Amygdala (tissue), 56 donors: ENCODE measurements at regions not wholly inside any gene's neighbourhood (a gene's known extent, or its start where the extent isn't known, plus 50 kb on each side); places are given as distances from the start of the nearest gene placed in this dataset.
"Not testable (repeated sequence)": the region's sequence is repeated elsewhere in the genome, so short reads cannot be mapped to it uniquely, and the experiment has no call there.

Experiments
- DNase-seq, 56 donors: peaks; one replicate each; lab custom pipeline; 2025; lab: John Stamatoyannopoulos, UW

DNA sequence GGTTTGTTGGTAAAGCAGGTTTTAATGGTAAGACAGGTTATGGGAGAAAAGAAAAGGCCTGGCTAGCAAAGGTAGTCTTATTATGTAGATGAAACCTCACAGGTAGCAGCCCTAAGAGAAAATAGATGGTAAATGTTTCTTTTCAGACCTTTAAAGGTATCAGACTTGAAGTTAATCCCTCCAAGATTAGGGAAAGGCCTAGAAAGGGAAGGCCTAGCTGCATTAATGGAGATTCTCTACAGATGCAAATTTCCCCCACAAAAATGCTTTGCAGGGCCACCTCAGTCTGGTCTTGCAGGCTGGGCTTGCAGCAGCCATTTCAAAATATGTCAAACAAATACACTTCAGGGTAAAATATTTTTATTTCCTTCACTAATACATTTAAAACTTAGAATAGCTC is 1410.6 kb downstream of the RPA4 start:
- DNase-seq: no peak

- no peak for DNase-seq
These were observed 1412.4 kb downstream of the RPA4 start for GRCh38 chrX:98296129-98296528.

GRCh38 chrX:98299785-98300184 is 1416.1 kb downstream of the RPA4 start:
- DNase-seq: no peak

DNA sequence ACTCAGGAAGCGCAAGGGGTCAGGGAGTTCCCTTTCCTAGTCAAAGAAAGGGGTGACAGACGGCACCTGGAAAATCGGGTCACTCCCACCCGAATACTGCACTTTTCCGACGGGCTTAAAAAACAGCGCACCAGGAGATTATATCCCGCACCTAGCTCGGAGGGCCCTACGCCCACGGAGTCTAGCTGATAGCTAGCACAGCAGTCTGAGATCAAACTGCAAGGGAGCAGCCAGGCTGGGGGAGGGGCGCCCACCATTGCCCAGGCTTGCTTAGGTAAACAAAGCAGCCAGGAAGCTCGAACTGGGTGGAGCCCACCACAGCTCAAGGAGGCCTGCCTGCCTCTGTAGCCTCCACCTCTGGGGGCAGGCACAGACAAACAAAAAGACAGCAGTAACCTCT is 1416.8 kb downstream of the RPA4 start:
- DNase-seq: not testable (repeated sequence)

GRCh38 chrX:98331407-98331806 is 1447.7 kb downstream of the RPA4 start:
- DNase-seq: no peak

GRCh38 chrX:98338544-98338943 is 1454.8 kb downstream of the RPA4 start:
- no peak for DNase-seq

DNA sequence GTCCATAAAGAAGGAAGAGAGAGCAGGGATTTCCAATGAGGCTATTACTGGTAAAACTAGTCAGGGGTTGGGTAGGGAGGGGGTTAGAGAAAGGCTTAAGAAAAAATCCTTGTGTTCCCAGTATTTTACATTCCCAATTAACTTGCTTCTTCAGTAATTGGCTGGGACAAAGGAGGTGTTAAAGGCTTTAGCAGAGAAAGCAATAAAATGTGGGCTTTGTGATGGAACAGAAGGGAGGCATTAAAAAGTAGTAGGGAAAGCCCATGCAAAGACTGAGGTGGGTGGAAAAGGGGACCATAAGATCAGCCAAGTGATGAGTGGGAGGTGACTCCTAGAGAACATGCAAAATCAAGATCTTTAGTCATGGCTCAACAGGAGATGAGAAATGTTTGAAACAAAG is 1467.2 kb downstream of the RPA4 start:
- DNase-seq: no peak

DNA sequence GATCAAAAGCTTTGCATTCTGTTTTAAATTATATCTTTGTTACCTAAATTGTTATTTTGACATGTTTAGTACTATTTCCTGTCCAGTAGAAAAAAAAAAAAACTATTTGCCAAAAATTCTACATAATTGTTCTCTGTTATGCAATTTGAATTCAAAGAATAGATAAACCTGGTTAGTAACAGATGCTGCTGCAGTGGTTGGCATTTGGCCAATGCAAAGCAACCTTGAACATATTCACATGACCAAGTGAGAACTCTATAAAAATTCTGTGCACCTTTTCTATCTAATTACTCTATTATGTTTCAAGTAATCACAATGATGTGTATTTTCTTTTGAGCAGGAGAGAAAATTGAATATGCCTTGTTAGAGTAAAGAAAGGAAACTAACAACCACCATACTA is 1473.4 kb downstream of the RPA4 start:
- no peak for DNase-seq

- DNase-seq: no peak
These were observed 1478.9 kb downstream of the RPA4 start for GRCh38 chrX:98362630-98363029.

- DNase-seq: no peak
These were observed 1488.3 kb downstream of the RPA4 start for GRCh38 chrX:98371994-98372393.

- DNase-seq: no peak
These were observed 1495.4 kb downstream of the RPA4 start for GRCh38 chrX:98379134-98379533.

GRCh38 chrX:98380106-98380505 is 1496.4 kb downstream of the RPA4 start:
- DNase-seq: no peak

- DNase-seq: no peak
These were observed 1496.8 kb downstream of the RPA4 start for GRCh38 chrX:98380556-98380955.

GRCh38 chrX:98398542-98398941 is 1514.8 kb downstream of the RPA4 start:
- DNase-seq: no peak

- no peak for DNase-seq
These were observed 1521.7 kb downstream of the RPA4 start for GRCh38 chrX:98405376-98405775.

- no peak for DNase-seq
These were observed 1523.9 kb downstream of the RPA4 start for GRCh38 chrX:98407584-98407983.

GRCh38 chrX:98409867-98410266 is 1526.2 kb downstream of the RPA4 start:
- no peak for DNase-seq

- DNase-seq: no peak
These were observed 1528.3 kb downstream of the RPA4 start for GRCh38 chrX:98412058-98412457.

DNA sequence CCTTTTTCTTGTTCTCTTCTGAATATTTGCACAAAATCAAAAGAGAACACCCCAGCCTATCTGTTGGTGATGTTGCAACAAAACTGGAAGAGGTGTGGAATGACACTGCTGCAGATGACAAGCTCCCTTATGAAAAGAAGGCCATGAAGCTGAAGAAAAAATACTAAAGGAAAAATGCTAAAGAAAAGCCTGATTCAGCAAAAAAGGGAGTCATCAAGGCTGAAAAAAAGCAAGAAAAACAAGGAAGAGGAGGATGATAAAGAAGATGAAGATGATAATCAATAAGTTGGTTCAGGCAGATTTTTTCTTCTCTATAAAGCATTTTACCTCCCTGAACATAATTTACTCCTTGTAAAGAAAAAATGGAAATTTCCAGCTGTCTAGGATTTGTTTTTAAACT is 1538.8 kb downstream of the RPA4 start:
- DNase-seq: no peak

DNA sequence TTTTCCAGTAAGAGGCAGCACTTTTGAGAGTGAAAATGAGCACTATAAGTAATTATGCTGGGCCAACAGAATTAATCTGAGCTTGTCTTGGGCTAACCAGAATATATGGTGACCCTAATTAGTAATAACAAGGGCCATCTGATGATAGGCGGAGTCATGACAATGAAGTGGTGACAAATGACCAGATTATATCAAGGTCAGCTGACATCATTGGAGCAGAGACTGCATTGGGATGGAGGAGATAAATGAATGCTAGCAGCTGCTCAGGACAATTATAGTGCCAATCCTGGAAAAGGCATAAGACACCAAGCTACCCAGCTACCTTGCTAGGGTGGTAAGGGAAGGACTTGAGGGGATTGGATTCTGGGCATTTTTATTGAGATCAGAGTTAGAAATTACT is 1548.7 kb downstream of the RPA4 start:
- no peak for DNase-seq

- DNase-seq: no peak
These were observed 1564.8 kb downstream of the RPA4 start for GRCh38 chrX:98448524-98448923.

- no peak for DNase-seq
These were observed 1568.7 kb downstream of the RPA4 start for GRCh38 chrX:98452456-98452855.

GRCh38 chrX:98459669-98460068 is 1576.0 kb downstream of the RPA4 start:
- no peak for DNase-seq

GRCh38 chrX:98480606-98481005 is 1596.9 kb downstream of the RPA4 start:
- no peak for DNase-seq
